MM.1S (cell line): ENCODE measurements at regions not wholly inside any gene's neighbourhood (a gene's known extent, or its start where the extent isn't known, plus 50 kb on each side); places are given as distances from the start of the nearest gene placed in this dataset.
"Not testable (repeated sequence)": the region's sequence is repeated elsewhere in the genome, so short reads cannot be mapped to it uniquely, and the experiment has no call there.

Experiments used
- DNase-seq: peaks from one replicate; pipeline ENCODE4 v3.0.0-alpha.2; 2015
- H2AFZ ChIP-seq: fragments of 300-600 bp; sonication (generic); 2 replicates; pipeline ENCODE4 v1.6.0; 2016; ENCODE audit warnings: antibody characterized with exemption, low read length
- H3F3A ChIP-seq: fragments of 300-600 bp; sonication (generic); 2 replicates; pipeline ENCODE4 v1.6.1; 2016; ENCODE audit warnings: mild to moderate bottlenecking, antibody characterized with exemption, low read length, moderate library complexity, mixed read lengths; ENCODE audit not compliant: insufficient read depth
- H3K27ac ChIP-seq: fragments of 300-600 bp; sonication (generic); 2 replicates; pipeline ENCODE4 v1.5.1; 2016; ENCODE audit warnings: mild to moderate bottlenecking, low read length
- H3K27me3 ChIP-seq: fragments of 300-600 bp; sonication (generic); replicated peaks from 2 replicates; pipeline ENCODE4 v1.6.0; 2016; ENCODE audit warnings: low read length; ENCODE audit not compliant: insufficient read depth
- H3K36me3 ChIP-seq: fragments of 300-600 bp; sonication (generic); replicated peaks from 2 replicates; pipeline ENCODE4 v1.6.1; 2016; ENCODE audit warnings: mild to moderate bottlenecking, low read length, mixed read lengths; ENCODE audit not compliant: insufficient read depth
- H3K4me1 ChIP-seq: fragments of 300-600 bp; sonication (generic); 2 replicates; pipeline ENCODE4 v1.6.1; 2016; ENCODE audit warnings: low read length, mixed read lengths
- H3K4me2 ChIP-seq: fragments of 300-600 bp; sonication (generic); 2 replicates; pipeline ENCODE4 v1.6.0; 2016; ENCODE audit warnings: low read depth, low read length
- H3K4me3 ChIP-seq: fragments of 300-600 bp; sonication (generic); 2 replicates; pipeline ENCODE4 v1.5.1; 2016; ENCODE audit warnings: low read length, mixed read lengths
- H3K79me2 ChIP-seq: fragments of 300-600 bp; sonication (generic); 2 replicates; pipeline ENCODE4 v1.6.1; 2016; ENCODE audit warnings: mixed run types, low read length, mixed read lengths
- H3K9ac ChIP-seq: fragments of 300-600 bp; sonication (generic); 2 replicates; pipeline ENCODE4 v1.6.1; 2016; ENCODE audit warnings: low read length, mixed read lengths
- H3K9me2 ChIP-seq: fragments of 300-600 bp; sonication (generic); replicated peaks from 2 replicates; pipeline ENCODE4 v1.6.1; 2016; ENCODE audit warnings: mild to moderate bottlenecking, low read length, mixed read lengths; ENCODE audit not compliant: insufficient read depth
- H3K9me3 ChIP-seq: fragments of 300-600 bp; sonication (generic); replicated peaks from 2 replicates; pipeline ENCODE4 v1.6.1; 2016; ENCODE audit warnings: mild to moderate bottlenecking, low read length, mixed read lengths; ENCODE audit not compliant: insufficient read depth
- H4K20me1 ChIP-seq: fragments of 300-600 bp; sonication (generic); 2 replicates; pipeline ENCODE4 v1.6.1; 2016; ENCODE audit warnings: mild to moderate bottlenecking, low read length, moderate library complexity, mixed read lengths; ENCODE audit not compliant: insufficient read depth
- EZH2 ChIP-seq: fragments of 300-600 bp; sonication (generic); optimal IDR thresholded peaks from 2 replicates; pipeline ENCODE3; 2017; ENCODE audit warnings: low read depth, mild to moderate bottlenecking, antibody characterized with exemption, low read length, mixed read lengths
- EZH2phosphoT487 ChIP-seq: fragments of 300-600 bp; sonication (generic); IDR thresholded peaks from 2 replicates; pipeline ENCODE4 v1.6.1; 2018; ENCODE audit warnings: antibody characterized with exemption, low read length
- TF ChIP-seq, protein P1 (sequence below): fragments of 300-600 bp; sonication (generic); IDR thresholded peaks from 2 replicates; pipeline ENCODE4 v1.5.1; 2016; ENCODE audit warnings: antibody characterized with exemption, low read length, mixed read lengths

- H4K20me1 ChIP-seq: no peaks in the 10 kb centered on the region
- DNase-seq: no peak
- no peaks in the 10 kb centered on the region for H3K9me2 ChIP-seq
- H3K79me2 ChIP-seq: no peaks in the 10 kb centered on the region
- H3K27me3 ChIP-seq: no peaks in the 10 kb centered on the region
- no peak for TF ChIP-seq EZH2
- TF ChIP-seq EZH2phosphoT487: no peak
- TF ChIP-seq, protein P1, sequence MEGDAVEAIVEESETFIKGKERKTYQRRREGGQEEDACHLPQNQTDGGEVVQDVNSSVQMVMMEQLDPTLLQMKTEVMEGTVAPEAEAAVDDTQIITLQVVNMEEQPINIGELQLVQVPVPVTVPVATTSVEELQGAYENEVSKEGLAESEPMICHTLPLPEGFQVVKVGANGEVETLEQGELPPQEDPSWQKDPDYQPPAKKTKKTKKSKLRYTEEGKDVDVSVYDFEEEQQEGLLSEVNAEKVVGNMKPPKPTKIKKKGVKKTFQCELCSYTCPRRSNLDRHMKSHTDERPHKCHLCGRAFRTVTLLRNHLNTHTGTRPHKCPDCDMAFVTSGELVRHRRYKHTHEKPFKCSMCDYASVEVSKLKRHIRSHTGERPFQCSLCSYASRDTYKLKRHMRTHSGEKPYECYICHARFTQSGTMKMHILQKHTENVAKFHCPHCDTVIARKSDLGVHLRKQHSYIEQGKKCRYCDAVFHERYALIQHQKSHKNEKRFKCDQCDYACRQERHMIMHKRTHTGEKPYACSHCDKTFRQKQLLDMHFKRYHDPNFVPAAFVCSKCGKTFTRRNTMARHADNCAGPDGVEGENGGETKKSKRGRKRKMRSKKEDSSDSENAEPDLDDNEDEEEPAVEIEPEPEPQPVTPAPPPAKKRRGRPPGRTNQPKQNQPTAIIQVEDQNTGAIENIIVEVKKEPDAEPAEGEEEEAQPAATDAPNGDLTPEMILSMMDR: no peak
- no peak overlapping the region for H3K27ac ChIP-seq
- H3K36me3 ChIP-seq: no peaks in the 10 kb centered on the region
- no peak overlapping the region for H3K4me2 ChIP-seq
- H2AFZ ChIP-seq: no peak overlapping the region
- H3K4me3 ChIP-seq: no peak overlapping the region
- H3K9ac ChIP-seq: no peak overlapping the region
- no peaks in the 10 kb centered on the region for H3K9me3 ChIP-seq
- no peaks in the 10 kb centered on the region for H3F3A ChIP-seq
- no peaks in the 10 kb centered on the region for H3K4me1 ChIP-seq
Observed at GRCh38 chr15:20295238-20295811, 246.3 kb downstream of the GOLGA6L6 start.

DNA sequence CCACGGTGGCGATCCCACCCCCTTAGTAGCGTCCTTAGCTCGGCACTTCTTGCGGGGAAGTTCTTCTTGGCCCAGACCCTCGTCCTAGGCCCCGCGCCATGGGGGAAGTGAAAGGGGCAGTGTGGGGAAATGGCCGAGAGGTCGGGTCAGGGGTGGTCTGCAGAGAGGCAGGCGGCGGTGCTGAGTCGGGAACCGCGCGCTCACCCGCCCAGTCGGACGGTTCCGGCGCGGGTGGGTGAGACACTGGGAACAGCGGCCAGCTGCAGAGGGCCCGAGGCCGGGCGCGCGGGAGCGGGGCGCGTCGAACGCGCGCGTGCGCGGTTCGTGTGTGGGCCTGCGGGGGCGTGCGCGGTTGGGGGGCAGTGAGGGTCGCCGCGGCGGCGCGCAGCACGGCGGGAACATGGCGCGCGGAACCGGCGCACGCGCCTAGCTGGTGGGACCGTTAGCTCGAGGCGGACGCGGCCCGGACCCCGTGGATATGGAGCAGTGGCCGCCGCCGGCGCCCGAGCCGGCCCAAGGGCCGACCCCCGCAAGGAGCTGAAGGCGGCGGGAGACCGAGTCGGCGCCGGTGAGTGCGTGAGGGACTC, 246.9 kb downstream of the GOLGA6L6 start:
- Histone ChIP-seq H3F3A (no peaks in the 10 kb centered on the region), H3K79me2 (no peaks in the 10 kb centered on the region), H3K4me3 (no peak overlapping the region), H3K4me2 (no peak overlapping the region), H2AFZ (no peak overlapping the region), H4K20me1 (no peaks in the 10 kb centered on the region), H3K9me3 (no peaks in the 10 kb centered on the region), H3K27me3 (no peaks in the 10 kb centered on the region), H3K9ac (no peak overlapping the region), H3K9me2 (no peaks in the 10 kb centered on the region), H3K36me3 (no peaks in the 10 kb centered on the region), H3K27ac (no peak overlapping the region), H3K4me1 (no peaks in the 10 kb centered on the region)
- TF ChIP-seq EZH2phosphoT487 (no peak), EZH2 (no peak)
- TF ChIP-seq, protein P1: no peak
- DNase-seq: no peak

DNA sequence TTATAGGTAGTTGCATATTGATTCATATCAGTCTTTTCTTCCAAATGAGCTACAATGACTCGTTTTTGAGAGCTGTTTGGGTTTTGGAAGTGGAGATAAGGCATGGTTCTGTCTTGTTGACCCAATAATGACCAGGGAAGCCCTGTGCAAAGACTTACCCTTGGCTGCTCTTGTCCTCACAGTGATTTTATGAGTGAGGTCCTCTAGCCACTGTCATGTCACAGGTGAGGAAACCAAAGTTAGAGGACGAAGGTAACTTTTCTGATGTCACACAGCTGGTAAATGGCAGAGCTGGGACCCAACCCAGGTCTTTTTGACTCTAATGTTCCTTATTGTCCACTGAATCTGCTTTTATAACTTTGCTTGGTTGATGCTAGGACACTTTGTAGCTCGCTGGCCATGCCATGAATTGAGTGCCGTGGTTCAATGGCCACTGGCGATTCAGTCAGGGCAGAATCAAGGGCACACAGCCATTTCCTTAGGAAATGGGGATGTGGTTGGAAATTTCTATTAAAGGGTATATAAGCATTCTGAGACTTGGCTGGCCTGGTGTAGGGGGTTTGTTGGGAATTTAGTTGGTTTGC, 249.1 kb downstream of the GOLGA6L6 start:
- not testable (repeated sequence) for H2AFZ ChIP-seq, H3K36me3 ChIP-seq, DNase-seq, H3K79me2 ChIP-seq, H3K27ac ChIP-seq, H3K4me3 ChIP-seq, H3K9ac ChIP-seq, H3K4me1 ChIP-seq, H3K9me3 ChIP-seq, H3F3A ChIP-seq, H3K4me2 ChIP-seq, H3K27me3 ChIP-seq, H3K9me2 ChIP-seq, H4K20me1 ChIP-seq

DNA sequence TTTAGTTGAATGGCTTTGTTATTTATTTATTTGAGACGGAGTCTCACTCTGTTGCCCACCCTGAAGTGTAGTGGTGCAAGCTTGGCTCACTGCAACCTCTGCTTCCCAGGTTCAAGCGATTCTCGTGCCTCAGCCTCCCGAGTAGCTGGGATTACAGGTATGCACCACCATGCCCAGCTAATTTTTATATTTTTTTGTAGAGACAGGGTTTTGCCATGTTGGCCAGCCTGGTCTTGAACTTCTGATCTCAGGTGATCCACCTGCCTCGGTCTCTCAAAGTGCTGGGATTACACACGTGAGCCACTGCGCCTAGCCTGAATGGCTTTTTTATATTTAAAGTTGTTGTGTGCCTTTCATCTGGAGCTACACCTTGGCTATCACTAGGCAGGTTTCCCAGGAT, 250.0 kb downstream of the GOLGA6L6 start:
- H3K27me3 ChIP-seq, H3K9me2 ChIP-seq, H2AFZ ChIP-seq, H3K4me2 ChIP-seq, H3K4me1 ChIP-seq, H3K36me3 ChIP-seq, H3K9ac ChIP-seq, H3K9me3 ChIP-seq, H3K4me3 ChIP-seq, DNase-seq, H3K79me2 ChIP-seq, H4K20me1 ChIP-seq, H3F3A ChIP-seq, H3K27ac ChIP-seq: not testable (repeated sequence)

DNA sequence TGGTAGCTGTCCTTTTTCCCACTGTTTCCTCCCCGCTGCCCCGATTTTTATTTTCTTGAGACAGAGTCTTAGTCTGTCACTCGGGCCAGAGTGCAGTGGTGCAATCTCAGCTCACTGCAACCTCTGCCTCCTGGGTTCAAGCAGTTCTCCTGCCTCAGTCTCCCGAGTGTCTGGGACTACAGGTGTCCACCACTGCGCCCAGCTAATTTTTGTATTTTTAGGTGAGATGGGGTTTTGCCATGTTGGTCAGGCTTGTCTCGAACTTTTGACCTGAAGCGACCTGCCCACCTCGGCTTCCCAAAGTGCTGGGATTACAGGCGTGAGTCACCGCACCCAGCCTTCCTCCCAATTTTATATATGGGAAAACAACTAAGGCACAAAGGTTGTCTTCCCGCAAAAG, 251.0 kb downstream of the GOLGA6L6 start:
- H3K79me2 ChIP-seq, H2AFZ ChIP-seq, H3F3A ChIP-seq, H3K27me3 ChIP-seq, DNase-seq, H3K36me3 ChIP-seq, H3K4me1 ChIP-seq, H3K9ac ChIP-seq, H4K20me1 ChIP-seq, H3K9me3 ChIP-seq, H3K27ac ChIP-seq, H3K4me3 ChIP-seq, H3K4me2 ChIP-seq, H3K9me2 ChIP-seq: not testable (repeated sequence)

GRCh38 chr15:20289538-20290103, 252.0 kb downstream of the GOLGA6L6 start:
- not testable (repeated sequence) for H3K4me2 ChIP-seq, H4K20me1 ChIP-seq, H3K9me2 ChIP-seq, H3K4me3 ChIP-seq, H3K4me1 ChIP-seq, H3K9me3 ChIP-seq, H3K79me2 ChIP-seq, DNase-seq, H3K9ac ChIP-seq, H3K27me3 ChIP-seq, H3F3A ChIP-seq, H3K36me3 ChIP-seq, H2AFZ ChIP-seq, H3K27ac ChIP-seq
